ENCODE measurements at regions not wholly inside any gene's neighbourhood (a gene's known extent, or its start where the extent isn't known, plus 50 kb on each side); places are given as distances from the start of the nearest gene placed in this dataset.

- no peak for TF ChIP-seq EZH2phosphoT487 (IDR thresholded peaks at IDR 0.05; ENCODE audit: low read depth, severe bottlenecking, unreplicated experiment)
- TF ChIP-seq, protein P1, sequence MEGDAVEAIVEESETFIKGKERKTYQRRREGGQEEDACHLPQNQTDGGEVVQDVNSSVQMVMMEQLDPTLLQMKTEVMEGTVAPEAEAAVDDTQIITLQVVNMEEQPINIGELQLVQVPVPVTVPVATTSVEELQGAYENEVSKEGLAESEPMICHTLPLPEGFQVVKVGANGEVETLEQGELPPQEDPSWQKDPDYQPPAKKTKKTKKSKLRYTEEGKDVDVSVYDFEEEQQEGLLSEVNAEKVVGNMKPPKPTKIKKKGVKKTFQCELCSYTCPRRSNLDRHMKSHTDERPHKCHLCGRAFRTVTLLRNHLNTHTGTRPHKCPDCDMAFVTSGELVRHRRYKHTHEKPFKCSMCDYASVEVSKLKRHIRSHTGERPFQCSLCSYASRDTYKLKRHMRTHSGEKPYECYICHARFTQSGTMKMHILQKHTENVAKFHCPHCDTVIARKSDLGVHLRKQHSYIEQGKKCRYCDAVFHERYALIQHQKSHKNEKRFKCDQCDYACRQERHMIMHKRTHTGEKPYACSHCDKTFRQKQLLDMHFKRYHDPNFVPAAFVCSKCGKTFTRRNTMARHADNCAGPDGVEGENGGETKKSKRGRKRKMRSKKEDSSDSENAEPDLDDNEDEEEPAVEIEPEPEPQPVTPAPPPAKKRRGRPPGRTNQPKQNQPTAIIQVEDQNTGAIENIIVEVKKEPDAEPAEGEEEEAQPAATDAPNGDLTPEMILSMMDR (IDR thresholded peaks at IDR 0.05; ENCODE audit: poor library complexity) = no peak
- no peak for TF ChIP-seq EZH2 (IDR thresholded peaks at IDR 0.05; ENCODE audit: borderline replicate concordance)
- WGBS (ENCODE audit: low lambda C conversion rate, missing lambda C conversion rate) = 87% methylated on average over 4 of the region's 4 CpGs
- no peaks in the 10 kb centered on the region for H3K79me2 ChIP-seq
- H3K27me3 ChIP-seq = no peaks in the 10 kb centered on the region
- DNase-seq (ENCODE audit: low spot score) = no peak
- no peaks in the 10 kb centered on the region for H3K9me3 ChIP-seq (ENCODE audit: low read depth)
- H3K4me3 ChIP-seq = no peak overlapping the region
- no peaks in the 10 kb centered on the region for H4K20me1 ChIP-seq (ENCODE audit: insufficient read depth, poor library complexity, severe bottlenecking)
- H3K4me2 ChIP-seq = no peak overlapping the region
- H3K4me1 ChIP-seq (ENCODE audit: insufficient read depth) = peaks cover 4% of the 10 kb centered on the region
- H2AFZ ChIP-seq = no peak overlapping the region
- no peaks in the 10 kb centered on the region for H3K9me2 ChIP-seq (replicated peaks; ENCODE audit: insufficient read depth)
- H3K36me3 ChIP-seq (replicated peaks; ENCODE audit: insufficient read depth, low read depth) = no peaks in the 10 kb centered on the region
- no peak overlapping the region for H3K27ac ChIP-seq
Measured at GRCh38 chr1:90382161-90382560, 334.9 kb downstream of the BARHL2 start.

DNA sequence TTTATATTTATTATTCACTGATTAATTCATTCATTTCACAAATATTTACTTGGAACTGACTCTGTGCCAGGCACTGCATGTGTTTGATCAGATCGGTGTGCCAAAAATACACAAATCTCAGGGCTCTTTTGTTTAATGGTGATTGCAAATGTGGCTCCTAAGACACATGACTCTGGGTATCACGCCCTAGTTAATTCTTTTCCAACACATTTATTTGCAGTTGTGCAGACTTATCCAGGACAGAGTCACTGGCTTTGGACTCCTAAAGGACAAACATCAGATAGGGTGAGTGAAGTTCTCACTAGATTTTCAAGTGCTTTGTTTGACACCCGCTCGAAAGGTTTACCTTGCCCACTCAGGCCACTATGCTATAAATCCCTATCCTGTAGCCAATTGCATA, 335.5 kb downstream of the BARHL2 start:
- no peak for DNase-seq (ENCODE audit: low spot score)
- no peaks in the 10 kb centered on the region for H3K36me3 ChIP-seq (replicated peaks; ENCODE audit: insufficient read depth, low read depth)
- TF ChIP-seq, protein P1 (IDR thresholded peaks at IDR 0.05; ENCODE audit: poor library complexity) = no peak
- no peak for TF ChIP-seq EZH2phosphoT487 (IDR thresholded peaks at IDR 0.05; ENCODE audit: low read depth, severe bottlenecking, unreplicated experiment)
- no peak for TF ChIP-seq EZH2 (IDR thresholded peaks at IDR 0.05; ENCODE audit: borderline replicate concordance)
- H3K9me2 ChIP-seq (replicated peaks; ENCODE audit: insufficient read depth) = no peaks in the 10 kb centered on the region
- no peaks in the 10 kb centered on the region for H3K27me3 ChIP-seq
- H4K20me1 ChIP-seq (ENCODE audit: insufficient read depth, poor library complexity, severe bottlenecking) = no peaks in the 10 kb centered on the region
- H3K9me3 ChIP-seq (ENCODE audit: low read depth) = no peaks in the 10 kb centered on the region
- 74% methylated on average over 4 of the region's 4 CpGs for WGBS (ENCODE audit: low lambda C conversion rate, missing lambda C conversion rate)
- H3K27ac ChIP-seq = no peak overlapping the region
- H3K4me2 ChIP-seq = no peak overlapping the region
- H3K79me2 ChIP-seq = no peaks in the 10 kb centered on the region
- no peak overlapping the region for H3K4me3 ChIP-seq
- H2AFZ ChIP-seq = no peak overlapping the region
- H3K4me1 ChIP-seq (ENCODE audit: insufficient read depth) = peaks cover 4% of the 10 kb centered on the region

DNA sequence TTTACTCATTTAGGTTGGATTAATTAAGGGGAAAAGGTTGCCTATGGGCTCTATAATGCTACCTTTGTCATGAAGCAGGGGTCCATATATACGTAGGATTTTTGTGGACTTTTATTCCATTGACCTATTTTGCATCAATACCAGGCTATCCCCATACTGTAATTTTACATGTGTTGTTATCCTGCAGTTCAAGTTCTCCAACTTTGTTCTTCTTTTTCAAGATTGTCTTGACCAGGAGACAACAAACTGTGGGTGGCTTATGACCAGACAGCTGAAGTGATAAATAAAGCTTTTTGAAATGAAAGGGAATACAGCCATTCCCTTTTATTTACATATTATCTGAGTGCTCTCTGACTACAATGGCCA, 345.7 kb downstream of the BARHL2 start:
- H3K79me2 ChIP-seq = no peaks in the 10 kb centered on the region
- TF ChIP-seq, protein P1 (IDR thresholded peaks at IDR 0.05; ENCODE audit: poor library complexity) = no peak
- TF ChIP-seq EZH2 (IDR thresholded peaks at IDR 0.05; ENCODE audit: borderline replicate concordance) (no peak), EZH2phosphoT487 (IDR thresholded peaks at IDR 0.05; ENCODE audit: low read depth, severe bottlenecking, unreplicated experiment) (no peak)
- H3K27ac ChIP-seq = no peak overlapping the region
- DNase-seq (ENCODE audit: low spot score) = no peak
- H3K4me3 ChIP-seq = no peak overlapping the region
- no peaks in the 10 kb centered on the region for H3K9me2 ChIP-seq (replicated peaks; ENCODE audit: insufficient read depth)
- no peaks in the 10 kb centered on the region for H3K27me3 ChIP-seq
- H3K36me3 ChIP-seq (replicated peaks; ENCODE audit: insufficient read depth, low read depth) = no peaks in the 10 kb centered on the region
- H3K4me2 ChIP-seq = no peak overlapping the region
- no peaks in the 10 kb centered on the region for H3K9me3 ChIP-seq (ENCODE audit: low read depth)
- no peaks in the 10 kb centered on the region for H3K4me1 ChIP-seq (ENCODE audit: insufficient read depth)
- WGBS (ENCODE audit: low lambda C conversion rate, missing lambda C conversion rate) = 81% methylated on average over 1 of the region's 1 CpG
- no peaks in the 10 kb centered on the region for H4K20me1 ChIP-seq (ENCODE audit: insufficient read depth, poor library complexity, severe bottlenecking)
- H2AFZ ChIP-seq = no peak overlapping the region
